SK-N-DZ (cell line): ENCODE measurements at regions not wholly inside any gene's neighbourhood (a gene's known extent, or its start where the extent isn't known, plus 50 kb on each side); places are given as distances from the start of the nearest gene placed in this dataset.

Source experiments
- DNase-seq: peaks from one replicate; pipeline ENCODE4 v3.0.0-alpha.2; 2015; ENCODE audit warnings: low spot score

GRCh38 chr5:67426961-67427849, 230.6 kb upstream of the CD180 start:
- no peak for DNase-seq

GRCh38 chr5:67425514-67425913, 228.9 kb upstream of the CD180 start:
- DNase-seq = no peak

GRCh38 chr5:67417839-67418238, 221.2 kb upstream of the CD180 start:
- DNase-seq = no peak

GRCh38 chr5:67416986-67417385, 220.4 kb upstream of the CD180 start:
- no peak for DNase-seq

GRCh38 chr5:67416133-67416937, 219.7 kb upstream of the CD180 start:
- no peak for DNase-seq

GRCh38 chr5:67414712-67415111, 218.1 kb upstream of the CD180 start:
- DNase-seq = no peak

GRCh38 chr5:67413721-67414120, 217.1 kb upstream of the CD180 start:
- DNase-seq = no peak

- no peak for DNase-seq
Observed at GRCh38 chr5:67409126-67409777, 212.7 kb upstream of the CD180 start.

GRCh38 chr5:67407979-67408378, 211.4 kb upstream of the CD180 start:
- peak; percentile 29 for DNase-seq

- no peak for DNase-seq
Observed at GRCh38 chr5:67405755-67406154, 209.2 kb upstream of the CD180 start.

GRCh38 chr5:67405101-67405364, 208.4 kb upstream of the CD180 start:
- DNase-seq = no peak

- no peak for DNase-seq
Observed at GRCh38 chr5:67404256-67405100, 207.9 kb upstream of the CD180 start.

GRCh38 chr5:67402526-67402925, 205.9 kb upstream of the CD180 start:
- DNase-seq = no peak

- DNase-seq = no peak
Observed at GRCh38 chr5:67401172-67401571, 204.6 kb upstream of the CD180 start.

- no peak for DNase-seq
Observed at GRCh38 chr5:67400752-67401151, 204.2 kb upstream of the CD180 start.

GRCh38 chr5:67395790-67396418, 199.3 kb upstream of the CD180 start:
- DNase-seq = no peak

- DNase-seq = no peak
Observed at GRCh38 chr5:67393211-67393610, 196.6 kb upstream of the CD180 start.

GRCh38 chr5:67390935-67391334, 194.3 kb upstream of the CD180 start:
- no peak for DNase-seq

- no peak for DNase-seq
Observed at GRCh38 chr5:67383451-67383850, 186.9 kb upstream of the CD180 start.

- peak; percentile 99 for DNase-seq
Observed at GRCh38 chr5:67381236-67381880, 184.8 kb upstream of the CD180 start.

GRCh38 chr5:67380431-67380830, 183.8 kb upstream of the CD180 start:
- no peak for DNase-seq
